Stomach (tissue), 8 donors: ENCODE measurements at regions not wholly inside any gene's neighbourhood (a gene's known extent, or its start where the extent isn't known, plus 50 kb on each side); places are given as distances from the start of the nearest gene placed in this dataset.
"Not testable (repeated sequence)": the region's sequence is repeated elsewhere in the genome, so short reads cannot be mapped to it uniquely, and the experiment has no call there.

Experiments used
- DNase-seq, 2 donors: peaks; one replicate each; pipeline versions ENCODE4 v3.0.0 to v3.0.0-alpha.2; 2013 to 2019
- H3K27ac ChIP-seq, 5 donors: fragments of 200-600 bp in 4 of 5; sonication (generic) in 4 of 5; one replicate each; pipeline ENCODE4 v1.5.1; 2013 to 2019; ENCODE audit warnings: mild to moderate bottlenecking in 1 of 5, moderate library complexity in 1 of 5
- H3K27me3 ChIP-seq, 3 donors: fragments of 200-600 bp; sonication (generic); one replicate each; pipeline ENCODE4 v1.5.1; 2017 to 2019; ENCODE audit warnings: mixed run types in 1 of 3
- H3K36me3 ChIP-seq, 4 donors: fragments of 200-600 bp; sonication (generic); 1 replicate in 3 of 4; 2 replicates in 1 of 4; pipeline ENCODE4 v1.5.1; 2016 to 2019
- H3K4me1 ChIP-seq, 4 donors: fragments of 200-600 bp; sonication (generic); one replicate each; pipeline ENCODE4 v1.5.1; 2016 to 2019
- H3K4me3 ChIP-seq, 4 donors: fragments of 200-600 bp; sonication (generic) in 3 of 4; one replicate each; pipeline ENCODE4 v1.5.1; 2016 to 2019; ENCODE audit warnings: mild to moderate bottlenecking in 1 of 4
- H3K9me3 ChIP-seq, 4 donors: fragments of 200-600 bp; sonication (generic); one replicate each; pipeline ENCODE4 v1.5.1; 2016 to 2019
- EP300 ChIP-seq: sonication (generic); formaldehyde crosslinking; IDR thresholded peaks from one replicate; pipeline ENCODE4 v1.6.1; 2017; ENCODE audit warnings: antibody characterized with exemption
- POLR2A ChIP-seq, 4 donors: fragments of 450-650 bp; IDR thresholded peaks; one replicate each; pipeline ENCODE4 v1.6.1; 2016; ENCODE audit warnings: antibody characterized with exemption in 4 of 4, control low read depth in 2 of 4, mild to moderate bottlenecking in 1 of 4, moderate library complexity in 1 of 4
- POLR2AphosphoS5 ChIP-seq, 3 donors: sonication (generic); formaldehyde crosslinking; IDR thresholded peaks; one replicate each; pipeline ENCODE4 v1.6.1; 2016; ENCODE audit warnings: antibody characterized with exemption in 3 of 3
- WGBS, 5 donors: extraction: QIAGEN DNeasy Blood & Tissue Kit in 3 of 5; methylation state at CpG; one replicate each; pipeline versions ENCODE4 v1.1.5 to v1.1.7; 2013 to 2018; 5-methylcytosine and 5-hydroxymethylcytosine counted together
- intact Hi-C: fragments of 100-400 bp; cut with DNase I; formaldehyde crosslinking; loops from one replicate; pipeline ENCODE4 v1.15.1; 2023; ENCODE audit warnings: low total_unique reads
- TF ChIP-seq, protein P1 (sequence below), 7 experiments: fragments of 450-650 bp in 4 of 7; fragments of 200-600 bp in 3 of 7; sonication (generic) in 3 of 7; IDR thresholded peaks; one replicate each; pipeline ENCODE4 v1.5.1; 2016 to 2019; ENCODE audit warnings: antibody characterized with exemption in 7 of 7, control low read depth in 2 of 7, mild to moderate bottlenecking in 1 of 7
- donor health status: healthy with polysubstance abuse.
- donor health status: Bipolar disorder and iron deficiency.
- donor health status: healthy.

- no peaks in the 10 kb centered on the region for H3K4me1 ChIP-seq
- WGBS, 5 donors: 71 to 80% (median 76%) methylated on average over 3 of the region's 3 CpGs
- no peaks in the 10 kb centered on the region for H3K36me3 ChIP-seq
- TF ChIP-seq POLR2A (IDR thresholded peaks at IDR 0.05) (no peak), POLR2AphosphoS5 (IDR thresholded peaks at IDR 0.05) (no peak), EP300 (no peak)
- TF ChIP-seq, protein P1, sequence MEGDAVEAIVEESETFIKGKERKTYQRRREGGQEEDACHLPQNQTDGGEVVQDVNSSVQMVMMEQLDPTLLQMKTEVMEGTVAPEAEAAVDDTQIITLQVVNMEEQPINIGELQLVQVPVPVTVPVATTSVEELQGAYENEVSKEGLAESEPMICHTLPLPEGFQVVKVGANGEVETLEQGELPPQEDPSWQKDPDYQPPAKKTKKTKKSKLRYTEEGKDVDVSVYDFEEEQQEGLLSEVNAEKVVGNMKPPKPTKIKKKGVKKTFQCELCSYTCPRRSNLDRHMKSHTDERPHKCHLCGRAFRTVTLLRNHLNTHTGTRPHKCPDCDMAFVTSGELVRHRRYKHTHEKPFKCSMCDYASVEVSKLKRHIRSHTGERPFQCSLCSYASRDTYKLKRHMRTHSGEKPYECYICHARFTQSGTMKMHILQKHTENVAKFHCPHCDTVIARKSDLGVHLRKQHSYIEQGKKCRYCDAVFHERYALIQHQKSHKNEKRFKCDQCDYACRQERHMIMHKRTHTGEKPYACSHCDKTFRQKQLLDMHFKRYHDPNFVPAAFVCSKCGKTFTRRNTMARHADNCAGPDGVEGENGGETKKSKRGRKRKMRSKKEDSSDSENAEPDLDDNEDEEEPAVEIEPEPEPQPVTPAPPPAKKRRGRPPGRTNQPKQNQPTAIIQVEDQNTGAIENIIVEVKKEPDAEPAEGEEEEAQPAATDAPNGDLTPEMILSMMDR (IDR thresholded peaks at IDR 0.05): no peak
- DNase-seq: no peak
- H3K27me3 ChIP-seq: no peaks in the 10 kb centered on the region
- intact Hi-C loops: no loop called here
- no peaks in the 10 kb centered on the region for H3K9me3 ChIP-seq
- H3K4me3 ChIP-seq: no peak overlapping the region
- no peak overlapping the region for H3K27ac ChIP-seq
Observed at GRCh38 chr4:118410138-118410537, 57.3 kb upstream of the PRSS12 start.

DNA sequence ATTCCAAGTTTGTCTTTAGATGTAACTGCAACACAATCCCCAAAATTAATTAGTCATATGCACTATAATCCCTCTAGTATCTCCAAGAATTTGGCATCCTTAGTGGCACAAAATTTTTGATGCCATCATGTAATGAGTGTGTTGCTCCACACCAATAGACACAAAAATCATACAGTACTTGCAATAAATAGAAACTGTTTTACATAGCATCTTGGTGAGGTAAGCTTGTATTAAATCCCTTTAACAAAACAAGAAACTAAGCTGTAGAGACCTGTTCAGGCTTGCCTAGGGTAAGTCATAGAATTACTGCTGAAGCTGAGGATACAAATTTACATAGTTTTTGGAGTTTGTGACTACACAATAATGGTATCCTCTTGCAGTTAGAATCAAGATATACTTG is 64.5 kb upstream of the PRSS12 start:
- Histone ChIP-seq H3K27ac (no peak overlapping the region), H3K4me3 (no peak overlapping the region), H3K36me3 (no peaks in the 10 kb centered on the region), H3K27me3 (no peaks in the 10 kb centered on the region), H3K4me1 (no peaks in the 10 kb centered on the region), H3K9me3 (no peaks in the 10 kb centered on the region)
- DNase-seq: peak in 1 of 2 donors; percentile 8
- no peak for TF ChIP-seq EP300
- TF ChIP-seq POLR2A (IDR thresholded peaks at IDR 0.05): no peak
- TF ChIP-seq POLR2AphosphoS5 (IDR thresholded peaks at IDR 0.05): no peak
- TF ChIP-seq, protein P1 (IDR thresholded peaks at IDR 0.05): no peak
- intact Hi-C loops: no loop called here

DNA sequence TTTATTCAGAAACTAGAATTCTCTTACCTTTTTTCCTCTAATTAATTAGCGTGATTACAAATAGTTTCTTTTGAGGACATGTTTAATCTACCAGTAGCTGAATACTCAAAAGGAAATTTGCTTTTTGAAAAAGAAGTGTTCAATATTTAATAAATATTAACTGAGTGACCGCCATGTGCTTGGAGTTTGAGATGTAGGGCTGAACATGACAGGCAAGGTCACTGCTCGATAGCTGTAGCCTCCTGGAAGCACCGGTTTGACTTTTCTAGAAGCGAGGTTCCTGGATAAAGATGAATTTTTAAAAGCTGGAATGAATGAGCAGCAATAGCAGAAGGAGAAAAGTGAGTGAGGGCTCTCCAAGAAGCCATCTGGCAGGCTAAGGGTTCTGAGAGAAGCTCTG is 65.0 kb upstream of the PRSS12 start:
- H3K4me3 ChIP-seq, H3K36me3 ChIP-seq, intact Hi-C loops, DNase-seq, H3K4me1 ChIP-seq, H3K27ac ChIP-seq, H3K27me3 ChIP-seq, H3K9me3 ChIP-seq: not testable (repeated sequence)
- 75 to 86% (median 83%) methylated on average over 5 of the region's 5 CpGs for WGBS, 5 donors

GRCh38 chr4:118418396-118418795 is 65.6 kb upstream of the PRSS12 start:
- DNase-seq, H3K4me1 ChIP-seq, H3K9me3 ChIP-seq, H3K4me3 ChIP-seq, intact Hi-C loops, H3K27me3 ChIP-seq, H3K36me3 ChIP-seq, H3K27ac ChIP-seq: not testable (repeated sequence)
- WGBS, 5 donors: 65 to 80% (median 68%) methylated on average over 2 of the region's 2 CpGs

- 60 to 82% (median 65%) methylated on average over 7 of the region's 7 CpGs for WGBS, 5 donors
Observed at GRCh38 chr4:118419626-118420025, 66.8 kb upstream of the PRSS12 start.

DNA sequence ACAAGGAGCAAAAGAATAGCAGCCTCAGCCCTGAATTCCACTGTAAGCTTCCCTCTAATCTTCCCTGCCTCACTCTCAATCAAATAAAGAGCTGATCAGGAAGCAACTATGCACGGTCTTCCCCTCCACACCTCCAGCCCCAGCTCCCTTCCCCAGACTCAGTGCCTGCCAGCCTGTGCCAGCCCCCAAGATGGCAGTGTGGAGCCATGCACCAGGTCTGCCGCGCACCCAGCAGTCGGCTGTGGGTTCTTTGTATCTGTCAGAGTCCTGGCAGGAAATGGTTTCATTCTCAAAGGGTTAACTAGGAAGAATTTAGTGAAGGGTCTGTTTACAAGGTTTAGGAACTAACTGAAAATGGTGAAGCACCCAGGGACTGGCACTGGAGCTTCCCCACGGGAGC is 71.3 kb upstream of the PRSS12 start:
- WGBS, 5 donors: 3 to 16% (median 6%) methylated on average over 5 of the region's 5 CpGs
- peak; percentile 44 to 73 for DNase-seq
- H3K4me3 ChIP-seq, H3K36me3 ChIP-seq, H3K27ac ChIP-seq, H3K9me3 ChIP-seq, intact Hi-C loops, H3K27me3 ChIP-seq, H3K4me1 ChIP-seq: not testable (repeated sequence)
- TF ChIP-seq, protein P1 (IDR thresholded peaks at IDR 0.05): peak in 3 of 7 experiments; percentile 17 to 31 (median 29)

More at GRCh38 chr4:118419626-118420025, 66.8 kb upstream of the PRSS12 start:
- H3K9me3 ChIP-seq, H3K27me3 ChIP-seq, H3K4me1 ChIP-seq, H3K4me3 ChIP-seq, H3K27ac ChIP-seq, H3K36me3 ChIP-seq, DNase-seq, intact Hi-C loops: not testable (repeated sequence)

DNA sequence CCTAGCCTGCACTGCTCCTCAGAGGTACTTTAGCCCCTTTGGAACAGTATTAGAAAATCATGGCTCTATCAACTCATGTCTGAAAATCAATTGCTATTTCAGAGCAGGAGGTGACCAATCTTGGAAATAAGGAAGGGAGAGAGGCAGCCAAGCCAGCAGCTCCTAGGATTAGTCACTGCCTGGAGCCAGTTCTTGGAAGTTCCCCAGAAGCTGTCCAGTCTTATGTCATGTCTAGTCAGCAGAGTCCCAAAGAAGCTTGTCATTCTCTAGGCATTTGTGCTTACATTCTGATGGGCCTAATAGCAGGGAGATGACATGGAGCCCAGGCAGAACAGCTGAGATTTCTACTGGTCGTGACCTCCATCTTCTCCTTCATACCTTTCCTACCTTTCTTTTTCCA is 76.1 kb upstream of the PRSS12 start:
- H3K4me3 ChIP-seq, H3K9me3 ChIP-seq, H3K27ac ChIP-seq, H3K27me3 ChIP-seq, H3K36me3 ChIP-seq, intact Hi-C loops, DNase-seq, H3K4me1 ChIP-seq: not testable (repeated sequence)
- WGBS, 5 donors: no CpG with 5 or more reads among the region's 1 CpG

- DNase-seq, intact Hi-C loops, H3K4me1 ChIP-seq, H3K4me3 ChIP-seq, H3K36me3 ChIP-seq, H3K27me3 ChIP-seq, H3K27ac ChIP-seq, H3K9me3 ChIP-seq: not testable (repeated sequence)
- 49 to 72% (median 59%) methylated on average over 3 to 5 of the region's 5 CpGs for WGBS, 5 donors
Observed at GRCh38 chr4:118432359-118432758, 79.6 kb upstream of the PRSS12 start.

- intact Hi-C loops, H3K27ac ChIP-seq, H3K27me3 ChIP-seq, H3K4me1 ChIP-seq, H3K4me3 ChIP-seq, H3K36me3 ChIP-seq, H3K9me3 ChIP-seq, DNase-seq: not testable (repeated sequence)
- WGBS, 5 donors: 29 to 65% (median 52%) methylated on average over 3 to 5 of the region's 5 CpGs
Observed at GRCh38 chr4:118433612-118434375, 81.0 kb upstream of the PRSS12 start.
